C4-2B (cell line): ENCODE measurements at regions not wholly inside any gene's neighbourhood (a gene's known extent, or its start where the extent isn't known, plus 50 kb on each side); places are given as distances from the start of the nearest gene placed in this dataset.

ENCODE experiments used
- CTCF ChIP-seq: fragments of 450-650 bp; conservative IDR thresholded peaks from 2 replicates; pipeline ENCODE4 v1.5.1; 2017; ENCODE audit warnings: mild to moderate bottlenecking
- ZFX ChIP-seq: fragments of 450-650 bp; IDR thresholded peaks from 2 replicates; pipeline ENCODE4 v1.6.1; 2017

GRCh38 chr12:73867147-73867546, 670.5 kb upstream of the ATXN7L3B start:
- TF ChIP-seq CTCF (no peak), ZFX (no peak)
